Nephron progenitor cell (in vitro differentiated cells): ENCODE measurements at regions not wholly inside any gene's neighbourhood (a gene's known extent, or its start where the extent isn't known, plus 50 kb on each side); places are given as distances from the start of the nearest gene placed in this dataset.
"Not testable (repeated sequence)": the region's sequence is repeated elsewhere in the genome, so short reads cannot be mapped to it uniquely, and the experiment has no call there.

Source experiments
- DNase-seq: peaks from one replicate; pipeline ENCODE4 v3.0.0; 2021
- H3K27ac Mint-ChIP-seq: 2 replicates; pipeline ENCODE4 v1.8.0; 2021; ENCODE audit warnings: mild to moderate bottlenecking, moderate library complexity, mixed read lengths
- H3K27me3 Mint-ChIP-seq: 2 replicates; pipeline ENCODE4 v1.8.0; 2021; ENCODE audit warnings: mild to moderate bottlenecking, low read depth, mixed read lengths; ENCODE audit not compliant: poor library complexity
- H3K36me3 Mint-ChIP-seq: 2 replicates; pipeline ENCODE4 v1.8.0; 2021; ENCODE audit warnings: low read depth, mixed read lengths
- H3K4me1 Mint-ChIP-seq: 2 replicates; pipeline ENCODE4 v1.8.0; 2021; ENCODE audit warnings: mixed read lengths
- H3K4me3 Mint-ChIP-seq: 2 replicates; pipeline ENCODE4 v1.8.0; 2021; ENCODE audit warnings: mild to moderate bottlenecking, moderate library complexity, mixed read lengths
- H3K9me3 Mint-ChIP-seq: 2 replicates; pipeline ENCODE4 v1.8.0; 2021; ENCODE audit warnings: mild to moderate bottlenecking, moderate library complexity, mixed read lengths
- TF ChIP-seq, protein P1 (sequence below): fragments of 200-600 bp; sonication (generic); IDR thresholded peaks from 2 replicates; pipeline ENCODE4 v1.5.0; 2021; ENCODE audit warnings: antibody characterized with exemption

DNA sequence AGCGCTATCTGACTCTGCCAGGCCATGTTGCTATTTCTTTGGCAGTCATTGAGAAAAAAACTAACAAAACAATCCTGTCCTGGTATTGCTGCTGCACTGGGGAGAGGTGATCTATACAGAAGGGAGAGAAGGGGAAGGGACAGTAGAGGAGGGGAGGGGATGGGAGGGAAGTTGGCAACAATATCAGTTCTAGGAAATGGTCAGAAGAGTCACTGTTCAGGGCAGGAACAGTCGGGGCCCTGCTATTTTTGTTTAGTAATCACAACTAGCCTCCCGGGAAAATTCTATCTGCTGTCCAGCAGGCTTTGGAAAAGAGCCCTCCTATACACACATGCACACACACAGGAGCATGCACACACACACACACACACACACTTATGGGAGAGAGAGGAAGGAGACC, 142.3 kb upstream of the CARMIL1 start:
- H3K36me3 Mint-ChIP-seq: peaks cover 5% of the 10 kb centered on the region
- H3K27ac Mint-ChIP-seq: no peak overlapping the region
- H3K4me1 Mint-ChIP-seq: no peaks in the 10 kb centered on the region
- DNase-seq: no peak
- no peaks in the 10 kb centered on the region for H3K27me3 Mint-ChIP-seq
- H3K4me3 Mint-ChIP-seq: no peak overlapping the region
- peaks cover 42% of the 10 kb centered on the region for H3K9me3 Mint-ChIP-seq
- TF ChIP-seq, protein P1, sequence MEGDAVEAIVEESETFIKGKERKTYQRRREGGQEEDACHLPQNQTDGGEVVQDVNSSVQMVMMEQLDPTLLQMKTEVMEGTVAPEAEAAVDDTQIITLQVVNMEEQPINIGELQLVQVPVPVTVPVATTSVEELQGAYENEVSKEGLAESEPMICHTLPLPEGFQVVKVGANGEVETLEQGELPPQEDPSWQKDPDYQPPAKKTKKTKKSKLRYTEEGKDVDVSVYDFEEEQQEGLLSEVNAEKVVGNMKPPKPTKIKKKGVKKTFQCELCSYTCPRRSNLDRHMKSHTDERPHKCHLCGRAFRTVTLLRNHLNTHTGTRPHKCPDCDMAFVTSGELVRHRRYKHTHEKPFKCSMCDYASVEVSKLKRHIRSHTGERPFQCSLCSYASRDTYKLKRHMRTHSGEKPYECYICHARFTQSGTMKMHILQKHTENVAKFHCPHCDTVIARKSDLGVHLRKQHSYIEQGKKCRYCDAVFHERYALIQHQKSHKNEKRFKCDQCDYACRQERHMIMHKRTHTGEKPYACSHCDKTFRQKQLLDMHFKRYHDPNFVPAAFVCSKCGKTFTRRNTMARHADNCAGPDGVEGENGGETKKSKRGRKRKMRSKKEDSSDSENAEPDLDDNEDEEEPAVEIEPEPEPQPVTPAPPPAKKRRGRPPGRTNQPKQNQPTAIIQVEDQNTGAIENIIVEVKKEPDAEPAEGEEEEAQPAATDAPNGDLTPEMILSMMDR: no peak

DNA sequence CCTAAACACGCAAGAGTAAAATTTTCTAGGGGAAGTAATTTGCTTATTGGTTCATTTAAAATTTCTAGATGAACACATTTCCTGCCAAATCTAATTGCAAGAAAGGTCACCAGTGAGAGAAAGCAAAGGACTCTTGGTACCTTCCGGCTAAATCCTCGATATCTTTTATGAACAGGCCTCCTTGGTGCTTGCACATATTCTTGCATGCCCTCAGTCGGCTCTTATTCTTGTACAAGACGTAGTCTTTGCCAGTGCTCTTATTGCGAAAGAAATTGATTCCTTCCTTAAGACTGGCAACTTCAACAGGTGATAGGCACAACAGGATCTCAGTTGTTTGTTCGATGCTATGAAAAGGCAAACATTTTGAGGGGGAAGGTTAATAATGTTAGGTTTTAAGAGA, 141.7 kb upstream of the CARMIL1 start:
- Mint-ChIP-seq H3K9me3 (peaks cover 36% of the 10 kb centered on the region), H3K4me1 (no peaks in the 10 kb centered on the region), H3K27me3 (no peaks in the 10 kb centered on the region), H3K4me3 (no peak overlapping the region), H3K36me3 (peaks cover 5% of the 10 kb centered on the region), H3K27ac (no peak overlapping the region)
- DNase-seq: no peak
- TF ChIP-seq, protein P1: no peak

DNA sequence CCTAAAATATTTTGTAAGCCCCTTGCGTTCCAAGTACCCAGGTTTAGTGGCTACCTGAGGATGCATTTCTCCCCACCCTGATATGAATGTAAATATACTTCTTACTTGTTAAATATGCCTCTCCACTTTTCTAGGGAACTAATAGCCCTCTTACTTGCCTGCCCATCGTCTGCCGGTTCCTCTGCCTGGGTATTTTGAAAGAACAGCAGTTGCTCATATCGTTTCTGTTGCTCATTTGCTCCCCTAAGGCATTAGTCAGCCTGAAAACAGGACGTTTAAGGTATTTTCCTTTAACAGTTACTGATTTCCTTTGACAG, 141.3 kb upstream of the CARMIL1 start:
- H3K4me3 Mint-ChIP-seq: no peak overlapping the region
- DNase-seq: no peak
- H3K4me1 Mint-ChIP-seq: no peaks in the 10 kb centered on the region
- peaks cover 32% of the 10 kb centered on the region for H3K9me3 Mint-ChIP-seq
- TF ChIP-seq, protein P1: no peak
- H3K27me3 Mint-ChIP-seq: no peaks in the 10 kb centered on the region
- no peak overlapping the region for H3K27ac Mint-ChIP-seq
- peaks cover 5% of the 10 kb centered on the region for H3K36me3 Mint-ChIP-seq

DNA sequence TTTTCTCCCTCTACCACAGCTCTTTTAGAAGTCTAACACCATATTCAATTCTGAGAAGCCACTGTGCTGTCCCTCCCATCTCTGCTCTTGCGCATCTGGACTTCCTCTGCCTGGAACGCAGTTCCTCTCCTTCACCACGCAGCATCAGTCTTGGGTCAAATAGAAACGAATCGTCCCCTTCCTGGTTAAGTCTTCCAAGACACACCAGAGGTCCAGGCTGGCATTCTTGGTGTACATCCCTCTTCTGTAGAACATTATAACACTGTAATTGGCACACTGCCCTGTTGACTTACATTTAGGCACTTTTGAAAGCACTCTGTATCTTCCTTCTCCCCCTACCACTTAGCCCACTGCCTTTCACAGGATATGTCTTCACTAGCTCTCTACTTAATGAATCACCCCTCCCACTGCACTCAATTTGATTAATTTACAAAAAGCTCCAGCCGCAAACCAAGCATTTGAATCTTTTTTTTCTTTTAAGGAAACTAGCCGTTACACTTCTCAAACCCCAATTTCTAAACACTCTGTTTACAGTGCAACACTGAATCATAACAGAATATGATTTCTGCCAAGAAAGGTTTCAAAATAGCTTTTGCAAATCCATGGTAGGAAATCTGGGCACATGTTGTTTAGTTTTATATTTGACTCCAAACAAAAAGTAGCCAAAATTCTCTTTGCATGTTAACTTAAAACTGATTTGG, 140.8 kb upstream of the CARMIL1 start:
- DNase-seq: no peak
- H3K27me3 Mint-ChIP-seq: no peaks in the 10 kb centered on the region
- peaks cover 27% of the 10 kb centered on the region for H3K9me3 Mint-ChIP-seq
- H3K36me3 Mint-ChIP-seq: peaks cover under 1% of the 10 kb centered on the region
- no peak overlapping the region for H3K27ac Mint-ChIP-seq
- H3K4me3 Mint-ChIP-seq: no peak overlapping the region
- no peaks in the 10 kb centered on the region for H3K4me1 Mint-ChIP-seq
- TF ChIP-seq, protein P1: no peak

DNA sequence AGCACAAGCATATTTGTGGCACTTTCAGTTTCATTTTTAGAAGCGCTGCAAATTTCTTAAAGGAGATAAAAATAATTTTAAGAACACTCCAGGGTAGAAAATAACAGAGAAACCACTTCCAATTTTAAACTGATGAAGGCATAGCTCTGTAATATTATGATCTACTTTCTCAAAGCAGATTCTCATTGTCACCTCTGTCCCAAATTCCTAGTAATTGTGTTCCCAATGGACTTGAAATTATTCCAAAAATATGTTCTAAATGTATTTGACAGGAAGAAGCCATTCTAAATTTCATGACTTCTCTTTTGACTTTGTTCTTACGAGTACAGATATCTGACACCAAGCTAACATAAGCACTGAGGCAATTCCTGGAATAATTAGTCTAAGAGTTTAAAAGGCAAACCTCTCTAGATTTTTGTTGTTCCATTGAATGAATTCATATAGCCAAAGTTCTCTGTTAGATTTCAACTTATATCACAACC, 140.2 kb upstream of the CARMIL1 start:
- Mint-ChIP-seq H3K9me3 (peaks cover 21% of the 10 kb centered on the region), H3K36me3 (no peaks in the 10 kb centered on the region), H3K27ac (no peak overlapping the region), H3K27me3 (no peaks in the 10 kb centered on the region), H3K4me3 (no peak overlapping the region), H3K4me1 (no peaks in the 10 kb centered on the region)
- TF ChIP-seq, protein P1: no peak
- DNase-seq: no peak

DNA sequence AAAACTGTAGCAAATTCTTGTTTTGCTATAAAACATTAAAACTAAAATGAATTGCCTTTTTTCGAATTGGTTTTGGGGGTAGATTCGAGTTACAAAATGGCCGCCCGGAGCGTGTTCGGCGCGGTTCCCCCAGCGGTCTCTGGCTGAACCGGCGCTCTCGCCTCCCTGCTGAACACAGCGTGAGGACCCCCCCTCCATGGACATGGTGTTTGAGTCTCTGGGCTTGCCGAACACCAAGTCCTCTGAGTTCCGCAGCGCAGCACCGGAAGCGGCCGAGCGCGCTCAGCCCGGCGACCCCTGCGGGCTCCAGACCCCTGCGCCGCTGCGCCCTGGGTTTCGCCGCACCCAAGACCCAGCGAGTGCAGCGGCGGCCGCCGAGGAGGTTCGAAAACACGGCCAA, 139.6 kb upstream of the CARMIL1 start:
- H3K36me3 Mint-ChIP-seq, H3K4me3 Mint-ChIP-seq, DNase-seq, H3K4me1 Mint-ChIP-seq, H3K27ac Mint-ChIP-seq, H3K27me3 Mint-ChIP-seq: not testable (repeated sequence)
- peaks cover 14% of the 10 kb centered on the region for H3K9me3 Mint-ChIP-seq
